Adrenal gland (tissue), 9 donors: ENCODE measurements at regions not wholly inside any gene's neighbourhood (a gene's known extent, or its start where the extent isn't known, plus 50 kb on each side); places are given as distances from the start of the nearest gene placed in this dataset.
A peak's percentile ranks its signal among the peaks of the same experiment; 100 is the strongest.

Experiments used
- DNase-seq, 7 donors: peaks; one replicate each; pipeline ENCODE4 v3.0.0-alpha.2; 2019 to 2020
- H3K27ac ChIP-seq, 5 donors: fragments of 200-600 bp; sonication (generic) in 4 of 5; 1 replicate in 3 of 5; 2 replicates in 2 of 5; pipeline versions ENCODE4 v1.5.1 to v1.8.0; 2016 to 2020; ENCODE audit warnings: mild to moderate bottlenecking in 1 of 5
- H3K27me3 ChIP-seq: fragments of 200-600 bp; 2 replicates; pipeline ENCODE4 v1.8.0; 2021
- H3K36me3 ChIP-seq, 2 donors: fragments of 200-600 bp; replicated peaks in 1 of 2; 1 replicate in 1 of 2; 2 replicates in 1 of 2; pipeline versions ENCODE4 v1.5.1 to v1.8.0; 2018 to 2022
- H3K4me1 ChIP-seq, 2 donors: fragments of 200-600 bp; replicated peaks in 1 of 2; 1 replicate in 1 of 2; 2 replicates in 1 of 2; pipeline versions ENCODE4 v1.5.1 to v1.8.0; 2018 to 2021
- H3K4me3 ChIP-seq, 4 donors: fragments of 200-600 bp; sonication (generic) in 3 of 4; one replicate each; pipeline ENCODE4 v1.5.1; 2016 to 2018
- H3K9me3 ChIP-seq, 3 donors: fragments of 200-600 bp; sonication (generic) in 1 of 3; replicated peaks in 1 of 3; 1 replicate in 2 of 3; 2 replicates in 1 of 3; pipeline versions ENCODE4 v1.5.1 to v1.8.0; 2016 to 2021
- CTCF ChIP-seq, 6 experiments: fragments of 450-650 bp in 4 of 6; fragments of 200-600 bp in 2 of 6; sonication (generic) in 1 of 6; IDR thresholded peaks; 1 replicate in 5 of 6; 2 replicates in 1 of 6; pipeline versions ENCODE4 v1.5.1 to v1.8.0; 2016 to 2021; ENCODE audit warnings: antibody characterized with exemption in 6 of 6, mild to moderate bottlenecking in 2 of 6, moderate library complexity in 1 of 6
- POLR2A ChIP-seq, 2 donors: fragments of 450-650 bp; IDR thresholded peaks; one replicate each; pipeline ENCODE4 v1.6.1; 2017; ENCODE audit warnings: antibody characterized with exemption in 2 of 2, mild to moderate bottlenecking in 2 of 2, moderate library complexity in 1 of 2
- WGBS, 4 donors: extraction: QIAGEN DNeasy Blood & Tissue Kit in 2 of 4; methylation state at CpG; one replicate each; pipeline versions ENCODE4 v1.1.5 to v1.1.7; 2013 to 2017; 5-methylcytosine and 5-hydroxymethylcytosine counted together
- intact Hi-C, 2 donors: fragments of 100-400 bp; cut with DNase I; formaldehyde crosslinking; loops; one replicate each; pipeline versions ENCODE4 v1.14.1 to v1.15.0; 2022 to 2023
- donor health status: healthy with polysubstance abuse.
- donor health status: Bipolar disorder and iron deficiency.
- donor health status: DM: yes; HTN: yes; CAD: no.
- donor health status: DM: no; HTN: no; CAD: no.
- donor health status: DM: no; HTN: no; CAD: no.

GRCh38 chr4:147355032-147355656 lies 125.8 kb upstream of the EDNRA start:
- Histone ChIP-seq H3K27ac (no peak overlapping the region), H3K9me3 (no peaks in the 10 kb centered on the region), H3K4me3 (no peak overlapping the region), H3K27me3 (no peaks in the 10 kb centered on the region), H3K36me3 (no peaks in the 10 kb centered on the region), H3K4me1 (no peaks in the 10 kb centered on the region)
- TF ChIP-seq POLR2A (IDR thresholded peaks at IDR 0.05) (no peak), CTCF (IDR thresholded peaks at IDR 0.05) (no peak)
- no peak for DNase-seq
- intact Hi-C loops: no loop called here
- WGBS, 4 donors: 32 to 57% (median 42%) methylated on average over 3 of the region's 3 CpGs

- intact Hi-C loops: no loop called here
- no peaks in the 10 kb centered on the region for H3K9me3 ChIP-seq
- no peaks in the 10 kb centered on the region for H3K36me3 ChIP-seq
- no peak overlapping the region for H3K4me3 ChIP-seq
- no peak for DNase-seq
- no peaks in the 10 kb centered on the region for H3K27me3 ChIP-seq
- TF ChIP-seq POLR2A (IDR thresholded peaks at IDR 0.05) (no peak), CTCF (IDR thresholded peaks at IDR 0.05) (no peak)
- 37 to 45% (median 40%) methylated on average over 1 of the region's 1 CpG for WGBS, 4 donors
- no peak overlapping the region for H3K27ac ChIP-seq
- H3K4me1 ChIP-seq: no peaks in the 10 kb centered on the region
Observed at GRCh38 chr4:147355847-147356246, 125.0 kb upstream of the EDNRA start.

GRCh38 chr4:147360301-147360700 lies 120.6 kb upstream of the EDNRA start:
- Histone ChIP-seq H3K27me3 (no peaks in the 10 kb centered on the region), H3K4me3 (no peak overlapping the region), H3K27ac (peak overlapping the region in 1 of 5 donors; percentile 30), H3K9me3 (no peaks in the 10 kb centered on the region), H3K36me3 (no peaks in the 10 kb centered on the region), H3K4me1 (peaks cover 0 to 7% of the 10 kb centered on the region in 2 donors)
- WGBS, 4 donors: 56 to 68% (median 61%) methylated on average over 3 of the region's 3 CpGs
- intact Hi-C loops: no loop called here
- TF ChIP-seq POLR2A (IDR thresholded peaks at IDR 0.05): no peak
- no peak for TF ChIP-seq CTCF (IDR thresholded peaks at IDR 0.05)
- DNase-seq: no peak

- WGBS, 4 donors: 24 to 40% (median 36%) methylated on average over 1 of the region's 1 CpG
- Histone ChIP-seq H3K27ac (peak overlapping the region in 3 of 5 donors; percentile 48 to 84 (median 67)), H3K36me3 (no peaks in the 10 kb centered on the region), H3K4me3 (no peak overlapping the region), H3K27me3 (no peaks in the 10 kb centered on the region), H3K9me3 (no peaks in the 10 kb centered on the region), H3K4me1 (peaks cover 0 to 7% of the 10 kb centered on the region in 2 donors)
- DNase-seq: peak in 6 of 7 donors; percentile 20 to 65 (median 36)
- intact Hi-C loops: no loop called here
- TF ChIP-seq CTCF (IDR thresholded peaks at IDR 0.05) (no peak), POLR2A (IDR thresholded peaks at IDR 0.05) (no peak)
Observed at GRCh38 chr4:147361726-147362125, 119.2 kb upstream of the EDNRA start.
